Stimulated activated CD8-positive, alpha-beta memory T cell treated with anti-CD3 and anti-CD28 coated beads, Interleukin-4, amount 100 ng/mL, for 4 hours (primary cell): ENCODE measurements at regions not wholly inside any gene's neighbourhood (a gene's known extent, or its start where the extent isn't known, plus 50 kb on each side); places are given as distances from the start of the nearest gene placed in this dataset.

Source experiments
- DNase-seq, 2 donors: peaks; one replicate each; pipeline ENCODE4 v3.0.0-alpha.2; 2020; ENCODE audit warnings: low read depth in 2 of 2, low spot score in 1 of 2

- no peak for DNase-seq
These were observed 2352.7 kb downstream of the MAT2B start for GRCh38 chr5:165858118-165858517.

- no peak for DNase-seq
These were observed 2353.8 kb downstream of the MAT2B start for GRCh38 chr5:165859251-165859650.

GRCh38 chr5:165863239-165863638 is 2357.8 kb downstream of the MAT2B start:
- no peak for DNase-seq

- no peak for DNase-seq
These were observed 2365.9 kb downstream of the MAT2B start for GRCh38 chr5:165871291-165871690.

- no peak for DNase-seq
These were observed 2369.4 kb downstream of the MAT2B start for GRCh38 chr5:165874851-165875250.

- no peak for DNase-seq
These were observed 2371.1 kb downstream of the MAT2B start for GRCh38 chr5:165876538-165876937.

GRCh38 chr5:165877475-165877874 is 2372.1 kb downstream of the MAT2B start:
- no peak for DNase-seq

GRCh38 chr5:165881259-165881658 is 2375.8 kb downstream of the MAT2B start:
- DNase-seq: no peak

- DNase-seq: no peak
These were observed 2376.7 kb downstream of the MAT2B start for GRCh38 chr5:165882099-165882498.

GRCh38 chr5:165885623-165886350 is 2380.4 kb downstream of the MAT2B start:
- no peak for DNase-seq

GRCh38 chr5:165887147-165887546 is 2381.7 kb downstream of the MAT2B start:
- no peak for DNase-seq

GRCh38 chr5:165892383-165892782 is 2387.0 kb downstream of the MAT2B start:
- no peak for DNase-seq

GRCh38 chr5:165894916-165895315 is 2389.5 kb downstream of the MAT2B start:
- no peak for DNase-seq

- DNase-seq: no peak
These were observed 2387.6 kb upstream of the WWC1 start for GRCh38 chr5:165903835-165904234.

- no peak for DNase-seq
These were observed 2384.6 kb upstream of the WWC1 start for GRCh38 chr5:165906871-165907270.

GRCh38 chr5:165913059-165913458 is 2378.4 kb upstream of the WWC1 start:
- DNase-seq: no peak

- DNase-seq: no peak
These were observed 2377.0 kb upstream of the WWC1 start for GRCh38 chr5:165914456-165914855.

GRCh38 chr5:165919196-165919595 is 2372.2 kb upstream of the WWC1 start:
- DNase-seq: no peak

GRCh38 chr5:165920655-165921054 is 2370.8 kb upstream of the WWC1 start:
- DNase-seq: no peak

GRCh38 chr5:165928971-165929370 is 2362.5 kb upstream of the WWC1 start:
- DNase-seq: no peak

GRCh38 chr5:165940541-165940940 is 2350.9 kb upstream of the WWC1 start:
- no peak for DNase-seq

- DNase-seq: no peak
These were observed 2334.6 kb upstream of the WWC1 start for GRCh38 chr5:165956854-165957253.

- DNase-seq: no peak
These were observed 2309.8 kb upstream of the WWC1 start for GRCh38 chr5:165981671-165982070.
